K562 (cell line): ENCODE measurements at regions not wholly inside any gene's neighbourhood (a gene's known extent, or its start where the extent isn't known, plus 50 kb on each side); places are given as distances from the start of the nearest gene placed in this dataset.

Source experiments
- ATAC-seq: fragments of 200-7000 bp; cut with Tn5 transposase; 3 replicates; pipeline ENCODE4 v1.9.1; 2020; ENCODE audit warnings: moderate library complexity
- BruUV-seq: library from RNA; stranded (reverse); fragments of 400-500 nt; replicated peaks from 2 replicates; lab custom pipeline; 2021; lab: Mats Ljungman, UMichigan
- CTCF ChIA-PET: fragments of 300-600 bp; formaldehyde crosslinking; extraction: SDS; loops from one replicate; lab custom pipeline; 2021; ENCODE audit warnings: low intra/inter-chr PET ratio; lab: Yijun Ruan, JAX
- POLR2A ChIA-PET: fragments of 300-600, 350-650 bp; sonication (Branson Sonifier 250); formaldehyde crosslinking; extraction: SDS; loops from one replicate; lab custom pipeline; 2021; ENCODE audit warnings: antibody characterized with exemption, inconsistent platforms; lab: Yijun Ruan, JAX
- DNase-seq, 4 experiments: peaks; one replicate each; pipeline versions ENCODE4 v3.0.0 to v3.0.0-alpha.2; 2011 to 2018; ENCODE audit warnings: low spot score in 3 of 4, mixed read lengths in 3 of 4; ENCODE audit errors: extremely low read depth in 1 of 4
- FAIRE-seq: peaks from 2 replicates; lab custom pipeline; 2011; peaks lifted over from hg19 to GRCh38; lab: Jason Lieb, UNC
- H2AFZ ChIP-seq: 2 replicates; pipeline ENCODE4 v1.6.0; 2011; ENCODE audit warnings: low read depth, low read length, control low read depth, inconsistent platforms
- H3K27ac ChIP-seq: fragments of 200-600 bp; 3 replicates; pipeline ENCODE4 v1.8.0; 2011; ENCODE audit warnings: low read depth, mild to moderate bottlenecking, control low read depth, inconsistent platforms, low read length, moderate library complexity, mixed read lengths; ENCODE audit errors: extremely low read depth
- H3K27me3 ChIP-seq, 2 experiments: fragments of 300-600 bp in 1 of 2; 2 replicates in 1 of 2; 3 replicates in 1 of 2; pipeline versions ENCODE4 v1.6.0 to v1.8.0; 2011; ENCODE audit warnings: inconsistent platforms in 2 of 2, low read length in 2 of 2, mild to moderate bottlenecking in 1 of 2, mixed read lengths in 1 of 2, moderate library complexity in 1 of 2; ENCODE audit not compliant: control insufficient read depth in 2 of 2, insufficient read depth in 2 of 2
- H3K36me3 ChIP-seq: fragments of 300-600 bp; 3 replicates; pipeline ENCODE4 v1.8.0; 2011; ENCODE audit warnings: mild to moderate bottlenecking, low read length, inconsistent platforms; ENCODE audit not compliant: control insufficient read depth, insufficient read depth
- H3K4me1 ChIP-seq, 2 experiments: fragments of 200-600 bp in 1 of 2; replicated peaks in 1 of 2; 2 replicates in 1 of 2; 3 replicates in 1 of 2; pipeline versions ENCODE4 v1.5.1 to v1.8.0; 2011; ENCODE audit warnings: inconsistent platforms in 2 of 2, low read length in 2 of 2, mild to moderate bottlenecking in 1 of 2, mixed read lengths in 1 of 2, moderate library complexity in 1 of 2; ENCODE audit not compliant: control insufficient read depth in 2 of 2, insufficient read depth in 2 of 2
- H3K4me2 ChIP-seq: 2 replicates; pipeline ENCODE4 v1.6.1; 2011; ENCODE audit warnings: low read length, control low read depth, inconsistent platforms, mixed read lengths; ENCODE audit not compliant: insufficient read depth
- H3K4me3 ChIP-seq: fragments of 200-600 bp; sonication (generic), shearing (Covaris generic); 2 replicates; pipeline ENCODE4 v1.5.1; 2016; ENCODE audit warnings: control low read depth, inconsistent platforms
- H3K79me2 ChIP-seq: fragments of 200-600 bp; 3 replicates; pipeline ENCODE4 v1.8.0; 2011; ENCODE audit warnings: low read length, inconsistent platforms; ENCODE audit not compliant: control insufficient read depth, insufficient read depth
- H3K9ac ChIP-seq, 2 experiments: 2 replicates each; pipeline versions ENCODE4 v1.6.0 to v1.6.1; 2011; ENCODE audit warnings: low read depth in 2 of 2, low read length in 2 of 2, control low read depth in 1 of 2, inconsistent platforms in 1 of 2, mild to moderate bottlenecking in 1 of 2, mixed read lengths in 1 of 2; ENCODE audit not compliant: insufficient read depth in 1 of 2
- H3K9me1 ChIP-seq: one replicate; pipeline ENCODE4 v1.6.0; 2011; ENCODE audit warnings: inconsistent platforms, mild to moderate bottlenecking, low read length, moderate library complexity; ENCODE audit not compliant: control insufficient read depth, insufficient read depth
- H3K9me3 ChIP-seq: replicated peaks from 2 replicates; pipeline ENCODE4 v1.5.1; 2011; ENCODE audit warnings: low read depth, low read length, inconsistent platforms; ENCODE audit not compliant: control insufficient read depth, insufficient read depth
- H4K20me1 ChIP-seq: replicated peaks from 2 replicates; pipeline ENCODE4 v1.6.1; 2011; ENCODE audit warnings: low read length, inconsistent platforms, mixed read lengths; ENCODE audit not compliant: control insufficient read depth, insufficient read depth
- BCOR ChIP-seq: fragments of 450-650 bp; IDR thresholded peaks from 2 replicates; pipeline ENCODE4 v1.6.1; 2016
- FOXK2 ChIP-seq, 2 experiments: fragments of 450-650 bp; IDR thresholded peaks in 1 of 2; conservative IDR thresholded peaks in 1 of 2; 2 replicates each; pipeline ENCODE4 v1.6.1; 2016; ENCODE audit warnings: low read depth in 2 of 2, mild to moderate bottlenecking in 1 of 2
- HBP1 ChIP-seq: fragments of 450-650 bp; formaldehyde crosslinking; IDR thresholded peaks from 2 replicates; pipeline ENCODE4 v1.4.0; 2022; ENCODE audit warnings: missing genetic modification characterization
- JUNB ChIP-seq: fragments of 450-650 bp; formaldehyde crosslinking; conservative IDR thresholded peaks from 2 replicates; pipeline ENCODE4 v1.4.0; 2020; ENCODE audit warnings: mild to moderate bottlenecking
- KLF1 ChIP-seq: fragments of 450-650 bp; IDR thresholded peaks from 2 replicates; pipeline ENCODE4 v1.6.1; 2016; ENCODE audit warnings: missing genetic modification characterization, missing compliant biosample characterization
- MYBL2 ChIP-seq, 2 experiments: fragments of 450-650 bp in 1 of 2; sonication (generic) in 1 of 2; formaldehyde crosslinking in 1 of 2; IDR thresholded peaks; 2 replicates each; pipeline versions ENCODE4 v1.6.1 to v1.8.1; 2017 to 2022; ENCODE audit warnings: borderline replicate concordance in 1 of 2, inconsistent platforms in 1 of 2, low read depth in 1 of 2, mild to moderate bottlenecking in 1 of 2, missing genetic modification reagents in 1 of 2, moderate library complexity in 1 of 2
- NFATC3 ChIP-seq: fragments of 450-650 bp; IDR thresholded peaks from 2 replicates; pipeline ENCODE4 v1.6.1; 2017; ENCODE audit warnings: mild to moderate bottlenecking
- SLC30A9 ChIP-seq: fragments of 250-450 bp; sonication (Bioruptor Pico); IDR thresholded peaks from 2 replicates; pipeline ENCODE4 v1.8.0; 2022; ENCODE audit warnings: mild to moderate bottlenecking, moderate library complexity
- ZFPM2 ChIP-seq: fragments of 250-450 bp; sonication (Bioruptor Pico); IDR thresholded peaks from 2 replicates; pipeline ENCODE4 v1.5.1; 2022; ENCODE audit warnings: mild to moderate bottlenecking
- ZNF778 ChIP-seq: fragments of 450-650 bp; formaldehyde crosslinking; IDR thresholded peaks from 2 replicates; pipeline ENCODE4 v1.4.0; 2020; ENCODE audit warnings: mild to moderate bottlenecking, moderate library complexity
- WGBS: fragments of 100-300 bp; shearing (Covaris generic); methylation state at CpG from one replicate; pipeline ENCODE4 v1.1.6; 2016; ENCODE audit warnings: low coverage, mixed read lengths; ENCODE audit not compliant: insufficient coverage; ENCODE audit errors: missing lambda C conversion rate; 5-methylcytosine and 5-hydroxymethylcytosine counted together
- in situ Hi-C: fragments of 300-500 bp; cut with MboI; formaldehyde crosslinking; loops from 4 replicates; pipeline ENCODE4 v1.15.0; 2018; ENCODE audit warnings: inconsistent platforms, mixed read lengths
- intact Hi-C: fragments of 100-400 bp; cut with micrococcal nuclease; formaldehyde crosslinking; loops from 2 replicates; pipeline ENCODE4 v1.14.2; 2022
- TF ChIP-seq, protein P1 (sequence below), 2 experiments: IDR thresholded peaks; 2 replicates each; pipeline ENCODE4 v1.6.1; 2011; ENCODE audit warnings: borderline replicate concordance in 1 of 2, control low read depth in 1 of 2, low read depth in 1 of 2, low read length in 1 of 2, mild to moderate bottlenecking in 1 of 2, mixed read lengths in 1 of 2, moderate library complexity in 1 of 2; ENCODE audit not compliant: insufficient read depth in 1 of 2, insufficient read length in 1 of 2, poor library complexity in 1 of 2, severe bottlenecking in 1 of 2; ENCODE audit errors: extremely low read depth in 1 of 2

DNA sequence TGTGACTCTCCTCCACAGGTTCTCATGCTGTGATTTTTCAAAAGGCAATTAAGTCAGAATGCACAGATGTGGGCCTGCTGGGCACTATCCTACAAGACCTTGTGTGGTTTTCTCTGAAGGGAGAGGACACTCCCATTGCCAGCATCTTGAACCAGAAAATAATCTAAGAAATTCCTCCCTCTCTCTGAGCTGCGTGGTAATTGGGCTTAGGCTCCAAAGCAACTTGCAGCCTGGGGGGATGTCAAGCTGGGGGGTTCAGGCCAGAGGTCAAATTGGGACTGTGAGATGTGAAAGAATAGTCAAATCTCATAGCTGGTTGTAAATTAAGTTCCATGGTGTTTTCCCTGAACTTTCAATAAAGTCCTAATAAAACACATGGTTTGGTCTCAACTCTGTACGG lies 350.6 kb upstream of the SLC7A11 start:
- intact Hi-C loops, result no loop called here
- no peak overlapping the region for H3K4me2 ChIP-seq
- 4% methylated on average over 2 of the region's 2 CpGs for WGBS
- H3K9me1 ChIP-seq, result no peaks in the 10 kb centered on the region
- no peaks in the 10 kb centered on the region for H3K79me2 ChIP-seq
- ChIA-PET POLR2A (no interaction called here), CTCF (no interaction called here)
- FAIRE-seq (no peak), DNase-seq (no peak), ATAC-seq (no peak)
- H3K9ac ChIP-seq, result no peak overlapping the region
- no peaks in the 10 kb centered on the region for H3K9me3 ChIP-seq
- no peak overlapping the region for H3K27ac ChIP-seq
- H3K27me3 ChIP-seq, result no peaks in the 10 kb centered on the region
- TF ChIP-seq ZFPM2 (CRISPR knock-in tag) (no peak), SLC30A9 (CRISPR knock-in tag) (no peak), FOXK2 (conservative IDR thresholded peaks at IDR 0.05 in 1 of 2, IDR thresholded peaks at IDR 0.05 in 1 of 2; ENCODE audit: low read depth in 2 of 2) (no peak), NFATC3 (no peak), ZNF778 (CRISPR knock-in tag) (no peak)
- H3K4me3 ChIP-seq, result no peak overlapping the region
- in situ Hi-C loops, result no loop called here
- no peaks in the 10 kb centered on the region for H3K36me3 ChIP-seq
- no peak overlapping the region for H2AFZ ChIP-seq
- no peaks in the 10 kb centered on the region for H3K4me1 ChIP-seq
- no TSS peak for BruUV-seq
- H4K20me1 ChIP-seq, result no peaks in the 10 kb centered on the region

DNA sequence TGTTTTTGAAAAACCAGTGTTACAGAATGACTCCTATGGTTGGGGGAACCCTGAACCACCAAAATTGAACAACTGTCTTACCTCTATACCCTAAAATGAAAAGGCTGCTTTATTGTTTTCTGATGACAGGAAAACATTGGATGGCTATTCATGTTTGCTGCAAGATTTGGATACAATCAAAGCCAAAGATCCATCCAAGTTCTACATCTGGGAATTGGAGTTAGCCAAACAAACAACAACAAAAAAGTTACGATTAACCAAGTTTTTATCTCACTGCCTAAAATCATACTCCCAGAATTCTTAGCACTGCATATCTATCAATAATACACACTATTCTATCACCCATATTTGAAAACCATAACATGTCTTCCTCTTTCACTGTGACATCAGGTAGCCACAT lies 349.7 kb upstream of the SLC7A11 start:
- TF ChIP-seq BCOR, result no peak
- TF ChIP-seq KLF1, result no peak
- TF ChIP-seq HBP1 (CRISPR knock-in tag), result no peak
- no peak for TF ChIP-seq MYBL2 (IDR thresholded peaks at IDR 0.05; ENCODE audit: low read depth)
- TF ChIP-seq MYBL2 (CRISPR knock-in tag; IDR thresholded peaks at IDR 0.05; ENCODE audit: borderline replicate concordance), result no peak
- no peak for TF ChIP-seq JUNB (CRISPR knock-in tag)
- TF ChIP-seq, protein P1, sequence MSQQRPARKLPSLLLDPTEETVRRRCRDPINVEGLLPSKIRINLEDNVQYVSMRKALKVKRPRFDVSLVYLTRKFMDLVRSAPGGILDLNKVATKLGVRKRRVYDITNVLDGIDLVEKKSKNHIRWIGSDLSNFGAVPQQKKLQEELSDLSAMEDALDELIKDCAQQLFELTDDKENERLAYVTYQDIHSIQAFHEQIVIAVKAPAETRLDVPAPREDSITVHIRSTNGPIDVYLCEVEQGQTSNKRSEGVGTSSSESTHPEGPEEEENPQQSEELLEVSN (IDR thresholded peaks at IDR 0.05; ENCODE audit: borderline replicate concordance in 1 of 2, extremely low read depth in 1 of 2, insufficient read depth in 1 of 2, insufficient read length in 1 of 2, low read depth in 1 of 2, low read length in 1 of 2, poor library complexity in 1 of 2, severe bottlenecking in 1 of 2), result no peak
- H3K4me3 ChIP-seq, result no peak overlapping the region
- no peaks in the 10 kb centered on the region for H3K36me3 ChIP-seq
- H3K79me2 ChIP-seq, result no peaks in the 10 kb centered on the region
- no peak for DNase-seq
- POLR2A ChIA-PET, result interaction anchor here (0.9 kb wide), 1 partner anchor 156 kb away, joined by 3 read pairs; no protein-coding TSS in a partner anchor
- no peak for FAIRE-seq
- H2AFZ ChIP-seq, result no peak overlapping the region
- no TSS peak for BruUV-seq
- no peak overlapping the region for H3K27ac ChIP-seq
- intact Hi-C loops, result no loop called here
- H3K4me1 ChIP-seq, result no peaks in the 10 kb centered on the region
- CTCF ChIA-PET, result no interaction called here
- no peaks in the 10 kb centered on the region for H4K20me1 ChIP-seq
- WGBS, result 20% methylated on average over 1 of the region's 1 CpG
- H3K4me2 ChIP-seq, result no peak overlapping the region
- in situ Hi-C loops, result no loop called here
- no peak for ATAC-seq
- no peaks in the 10 kb centered on the region for H3K9me1 ChIP-seq
- no peaks in the 10 kb centered on the region for H3K27me3 ChIP-seq
- no peaks in the 10 kb centered on the region for H3K9me3 ChIP-seq
- H3K9ac ChIP-seq, result no peak overlapping the region
